ENCODE measurements at regions not wholly inside any gene's neighbourhood (a gene's known extent, or its start where the extent isn't known, plus 50 kb on each side); places are given as distances from the start of the nearest gene placed in this dataset.

- no peak for TF ChIP-seq CTCF (IDR thresholded peaks at IDR 0.05)
- TF ChIP-seq POLR2AphosphoS5 (IDR thresholded peaks at IDR 0.05; ENCODE audit: low read depth, low read length) = no peak
- TF ChIP-seq REST (IDR thresholded peaks at IDR 0.05; ENCODE audit: insufficient read depth in 1 of 2, low read depth in 2 of 2, low read length in 1 of 2) = no peak
- TF ChIP-seq TCF7L2 (IDR thresholded peaks at IDR 0.05; ENCODE audit: low read depth, low read length) = no peak
- TF ChIP-seq SIN3A (IDR thresholded peaks at IDR 0.05; ENCODE audit: borderline replicate concordance, insufficient read depth, low read depth, low read length) = no peak
These were observed 99.5 kb upstream of the ALDH1B1 start for GRCh38 chr9:38293022-38293421.
